NOMO-1 treated with DMSO at 0.1 percent for 48 hours (cell line): ENCODE measurements at regions not wholly inside any gene's neighbourhood (a gene's known extent, or its start where the extent isn't known, plus 50 kb on each side); places are given as distances from the start of the nearest gene placed in this dataset.
A peak's percentile ranks its signal among the peaks of the same experiment; 100 is the strongest.

Experiments
- DNase-seq: peaks from one replicate; lab custom pipeline; 2025; ENCODE audit not compliant: unreplicated experiment; lab: John Stamatoyannopoulos, UW

- DNase-seq, result no peak
These were observed 1600.5 kb upstream of the TENM3 start for GRCh38 chr4:180642732-180643131.

DNA sequence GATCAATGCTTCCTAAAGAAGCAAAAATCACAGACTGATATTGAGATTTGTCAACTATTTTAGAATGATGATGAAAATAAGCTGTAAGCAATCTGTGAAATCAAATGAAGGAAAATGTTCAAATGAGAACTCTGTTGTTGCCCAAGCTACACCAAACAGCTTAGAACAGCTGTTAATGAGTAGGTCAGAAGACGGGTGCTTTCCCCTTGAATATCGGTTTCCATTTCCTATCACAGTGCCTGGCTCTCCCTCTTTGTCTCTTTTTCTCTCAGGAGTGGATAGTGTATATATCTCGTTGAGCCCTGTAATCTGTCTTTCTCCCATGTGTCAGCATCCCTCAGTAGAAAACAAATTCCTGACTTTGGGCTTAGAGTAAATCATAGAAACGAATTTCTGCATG lies 1592.9 kb upstream of the TENM3 start:
- no peak for DNase-seq

- no peak for DNase-seq
These were observed 1590.7 kb upstream of the TENM3 start for GRCh38 chr4:180652533-180652932.

- no peak for DNase-seq
These were observed 1587.3 kb upstream of the TENM3 start for GRCh38 chr4:180655886-180656285.

GRCh38 chr4:180657881-180658280 lies 1585.3 kb upstream of the TENM3 start:
- no peak for DNase-seq

- DNase-seq, result peak; percentile 55
These were observed 1578.3 kb upstream of the TENM3 start for GRCh38 chr4:180664766-180665368.

GRCh38 chr4:180665481-180665880 lies 1577.7 kb upstream of the TENM3 start:
- no peak for DNase-seq

DNA sequence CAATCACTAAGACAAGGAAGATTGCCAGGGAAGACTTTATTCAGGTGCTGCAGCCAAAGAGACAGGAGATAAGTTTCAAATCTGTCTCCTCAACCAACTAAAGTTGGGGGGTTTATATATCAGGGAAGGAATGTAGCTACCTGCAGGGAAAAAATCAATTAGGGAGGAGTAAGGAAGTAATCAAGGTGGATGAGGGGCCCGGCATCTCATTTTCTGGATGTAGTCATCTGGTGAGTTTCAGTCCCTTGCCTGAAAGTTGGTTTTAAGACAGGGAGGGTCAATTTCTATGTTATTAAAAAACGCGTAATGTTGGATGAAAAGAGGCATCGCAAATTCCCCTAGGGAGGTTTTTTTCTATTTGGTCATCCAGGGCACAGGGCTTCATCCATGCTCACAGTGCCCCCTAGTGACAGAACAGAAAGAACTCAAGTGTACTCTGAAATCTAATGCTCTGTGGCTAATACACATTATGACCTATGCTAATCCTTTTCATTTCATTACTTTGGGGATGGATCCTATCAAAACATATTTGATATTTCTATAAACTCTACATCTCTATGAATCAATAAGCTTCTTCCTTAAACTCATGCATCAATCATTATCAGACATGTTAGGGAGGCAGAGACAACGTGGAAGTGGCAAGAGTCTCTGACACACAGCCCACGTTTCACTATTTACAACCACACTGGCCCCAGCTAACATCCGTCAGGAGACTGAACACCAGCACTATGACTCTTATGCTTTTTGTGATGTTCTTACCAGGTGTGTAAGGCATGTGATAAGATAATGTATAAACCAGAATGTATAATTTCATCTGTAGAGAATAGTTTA lies 1577.0 kb upstream of the TENM3 start:
- DNase-seq, result peak; percentile 71

GRCh38 chr4:180668732-180669131 lies 1574.5 kb upstream of the TENM3 start:
- DNase-seq, result no peak

DNA sequence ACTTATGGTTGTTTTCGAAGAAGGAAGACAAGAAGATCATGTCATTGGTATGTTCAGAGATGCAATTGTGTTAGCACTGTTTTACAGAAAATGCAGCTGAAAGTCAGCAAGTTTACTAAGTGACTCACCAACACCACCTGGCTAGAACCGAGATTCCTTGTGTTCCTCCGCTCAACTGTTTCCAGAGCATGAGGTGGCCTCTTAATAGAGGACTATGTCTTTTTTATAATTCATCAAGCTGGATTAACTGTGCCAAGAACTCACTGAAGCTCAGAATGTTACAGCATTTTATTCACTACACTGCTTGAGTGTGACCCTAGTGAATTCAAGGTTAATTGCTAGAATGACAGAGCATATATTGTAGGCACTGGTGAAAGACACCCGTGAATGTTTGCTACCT lies 1573.5 kb upstream of the TENM3 start:
- no peak for DNase-seq

- no peak for DNase-seq
These were observed 1568.4 kb upstream of the TENM3 start for GRCh38 chr4:180674619-180675358.

DNA sequence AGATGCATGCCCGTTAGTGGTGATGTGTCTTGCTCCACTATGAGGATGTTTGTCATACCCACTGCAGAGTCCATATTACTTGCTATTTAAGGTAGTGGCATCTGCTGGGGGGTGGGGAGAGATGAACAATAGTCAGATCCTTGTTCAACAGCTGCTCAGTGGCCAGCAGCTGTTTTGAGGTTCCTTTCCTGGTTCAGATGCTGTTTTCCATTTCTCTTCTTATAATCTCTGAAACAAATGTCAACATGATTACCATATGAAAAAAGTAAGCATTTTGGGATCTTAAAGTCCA lies 1567.9 kb upstream of the TENM3 start:
- no peak for DNase-seq

GRCh38 chr4:180680305-180680704 lies 1562.9 kb upstream of the TENM3 start:
- no peak for DNase-seq

GRCh38 chr4:180682776-180683175 lies 1560.4 kb upstream of the TENM3 start:
- DNase-seq, result no peak

- DNase-seq, result no peak
These were observed 1560.0 kb upstream of the TENM3 start for GRCh38 chr4:180683186-180683585.

GRCh38 chr4:180688480-180688879 lies 1554.7 kb upstream of the TENM3 start:
- no peak for DNase-seq

DNA sequence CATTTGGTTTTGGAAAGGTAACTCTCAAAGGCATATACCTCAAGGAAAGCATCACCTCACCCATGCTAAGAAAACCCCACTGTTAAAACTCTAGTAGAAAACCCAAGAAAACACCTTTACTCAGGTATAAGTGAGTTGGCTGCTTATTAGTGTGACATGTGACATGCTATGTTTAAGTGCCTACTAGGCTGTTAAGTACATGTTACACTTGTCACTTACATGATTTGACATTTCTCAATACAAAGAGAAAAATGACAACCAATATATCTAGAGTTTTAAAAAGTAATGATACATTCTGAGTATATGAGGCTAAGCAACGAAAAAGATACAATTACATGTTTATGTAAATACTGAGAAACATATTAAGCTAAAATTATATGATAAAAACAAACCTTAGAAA lies 1548.3 kb upstream of the TENM3 start:
- DNase-seq, result no peak

DNA sequence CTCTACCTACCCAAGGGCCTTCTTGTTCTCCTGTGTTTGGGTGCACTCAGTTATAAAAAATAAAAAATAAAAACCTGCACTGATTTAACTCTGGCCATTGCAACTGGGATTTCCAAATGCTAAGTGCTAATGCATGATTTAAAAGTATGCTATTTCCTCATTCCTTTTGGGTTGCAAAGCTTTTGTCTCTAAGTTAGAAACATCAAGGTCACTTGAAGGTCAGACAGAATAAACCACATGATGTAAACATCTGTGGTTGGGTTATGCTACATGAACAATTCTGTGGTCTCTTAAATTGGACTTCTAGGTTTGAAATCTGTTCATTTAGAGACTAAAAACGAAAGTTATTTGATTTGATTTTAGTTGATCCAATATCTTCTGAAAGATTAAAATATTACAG lies 1547.4 kb upstream of the TENM3 start:
- no peak for DNase-seq

DNA sequence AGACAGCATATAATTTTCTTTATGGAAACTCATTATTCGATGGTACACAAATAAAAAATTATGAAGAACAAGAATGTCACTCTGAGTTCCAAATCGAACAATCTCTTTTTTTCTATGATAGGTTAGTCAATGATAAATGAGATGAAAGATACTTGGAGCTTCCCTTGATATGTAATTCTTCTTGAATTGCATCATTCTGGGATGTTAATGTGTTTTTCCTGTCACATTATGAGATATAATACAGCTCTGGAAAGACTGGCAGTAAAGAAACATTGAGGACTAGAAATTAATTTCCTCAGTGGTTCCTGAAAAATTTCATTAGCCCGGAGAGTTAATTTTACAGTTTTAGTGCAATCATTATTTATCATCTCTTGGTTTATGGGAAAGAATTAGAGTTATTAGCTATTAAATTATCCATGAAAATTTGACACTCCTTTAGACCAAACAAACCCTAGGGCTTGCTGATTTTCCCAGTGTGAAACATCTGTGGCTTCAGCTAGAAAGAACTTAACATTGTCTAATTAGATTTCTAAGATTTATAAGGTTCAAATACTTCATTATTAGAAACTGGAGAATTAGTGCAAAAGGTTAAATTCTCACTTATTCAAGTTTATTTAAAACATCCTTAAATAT lies 1546.6 kb upstream of the TENM3 start:
- no peak for DNase-seq

GRCh38 chr4:180698550-180699195 lies 1544.5 kb upstream of the TENM3 start:
- no peak for DNase-seq

- no peak for DNase-seq
These were observed 1536.4 kb upstream of the TENM3 start for GRCh38 chr4:180706766-180707165.
